NK-92 treated with Interleukin-12 subunit alpha and Interleukin-12 subunit beta, amount 100 ng/mL, for 24 hours (cell line): ENCODE measurements at regions not wholly inside any gene's neighbourhood (a gene's known extent, or its start where the extent isn't known, plus 50 kb on each side); places are given as distances from the start of the nearest gene placed in this dataset.

Experiments
- DNase-seq: peaks from one replicate; lab custom pipeline; 2025; lab: John Stamatoyannopoulos, UW

GRCh38 chr5:74316064-74316603 lies 324.4 kb downstream of the ENC1 start:
- no peak for DNase-seq

- no peak for DNase-seq
Observed at GRCh38 chr5:74314906-74315305, 325.6 kb downstream of the ENC1 start.

GRCh38 chr5:74313896-74314295 lies 326.6 kb downstream of the ENC1 start:
- no peak for DNase-seq

GRCh38 chr5:74312746-74313145 lies 327.8 kb downstream of the ENC1 start:
- DNase-seq, result no peak

- DNase-seq, result no peak
Observed at GRCh38 chr5:74311961-74312360, 328.6 kb downstream of the ENC1 start.

GRCh38 chr5:74310997-74311930 lies 329.3 kb downstream of the ENC1 start:
- DNase-seq, result no peak

GRCh38 chr5:74310386-74310785 lies 330.1 kb downstream of the ENC1 start:
- DNase-seq, result no peak

- DNase-seq, result no peak
Observed at GRCh38 chr5:74309050-74309449, 331.5 kb downstream of the ENC1 start.

- no peak for DNase-seq
Observed at GRCh38 chr5:74306845-74307244, 333.7 kb downstream of the ENC1 start.

- no peak for DNase-seq
Observed at GRCh38 chr5:74304536-74304935, 336.0 kb downstream of the ENC1 start.

GRCh38 chr5:74303578-74303977 lies 336.9 kb downstream of the ENC1 start:
- DNase-seq, result no peak

- DNase-seq, result no peak
Observed at GRCh38 chr5:74301576-74301975, 339.0 kb downstream of the ENC1 start.

- no peak for DNase-seq
Observed at GRCh38 chr5:74300808-74301389, 339.6 kb downstream of the ENC1 start.

GRCh38 chr5:74299833-74300232 lies 340.7 kb downstream of the ENC1 start:
- no peak for DNase-seq

GRCh38 chr5:74296685-74297408 lies 343.7 kb downstream of the ENC1 start:
- no peak for DNase-seq

GRCh38 chr5:74295676-74296075 lies 344.9 kb downstream of the ENC1 start:
- DNase-seq, result no peak

GRCh38 chr5:74295141-74295540 lies 345.4 kb downstream of the ENC1 start:
- no peak for DNase-seq

GRCh38 chr5:74294231-74294705 lies 346.3 kb downstream of the ENC1 start:
- no peak for DNase-seq

- DNase-seq, result no peak
Observed at GRCh38 chr5:74293182-74293581, 347.3 kb downstream of the ENC1 start.

- DNase-seq, result no peak
Observed at GRCh38 chr5:74290634-74291241, 349.8 kb downstream of the ENC1 start.

GRCh38 chr5:74289691-74290090 lies 350.8 kb downstream of the ENC1 start:
- DNase-seq, result no peak

- no peak for DNase-seq
Observed at GRCh38 chr5:74289238-74289637, 351.3 kb downstream of the ENC1 start.
